GM21528 (cell line): ENCODE measurements at regions not wholly inside any gene's neighbourhood (a gene's known extent, or its start where the extent isn't known, plus 50 kb on each side); places are given as distances from the start of the nearest gene placed in this dataset.

Experiments
- ATAC-seq: cut with Tn5 transposase; IDR thresholded peaks from one replicate; pipeline ENCODE4 v1.9.1; 2021; ENCODE audit warnings: mild to moderate bottlenecking, moderate library complexity; ENCODE audit not compliant: unreplicated experiment, low FRiP score

- ATAC-seq, result no peak
Observed at GRCh38 chr11:134480136-134480712, 68.2 kb upstream of the B3GAT1 start.

GRCh38 chr11:134479206-134480135, 67.4 kb upstream of the B3GAT1 start:
- no peak for ATAC-seq

- ATAC-seq, result no peak
Observed at GRCh38 chr11:134478611-134479010, 66.6 kb upstream of the B3GAT1 start.

DNA sequence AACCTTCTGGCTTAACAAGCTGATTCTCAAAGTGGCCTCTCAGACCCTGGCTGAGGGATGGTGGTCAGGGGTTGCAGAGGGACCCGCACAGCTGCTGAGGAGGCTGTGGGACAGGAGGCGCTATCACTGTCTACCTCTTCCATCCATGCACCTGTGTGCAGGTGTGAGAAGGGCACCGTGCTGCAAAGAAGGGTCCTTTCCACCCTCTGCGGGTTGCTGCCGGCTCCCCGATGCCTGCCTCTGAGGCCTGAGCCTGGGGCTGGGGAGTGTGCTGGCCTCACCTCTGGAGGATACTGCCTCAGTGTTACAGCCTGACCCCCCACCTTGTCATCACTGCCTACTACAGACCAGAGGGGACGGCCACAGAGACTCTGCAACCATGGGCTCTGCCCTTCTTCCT, 66.1 kb upstream of the B3GAT1 start:
- ATAC-seq, result no peak

DNA sequence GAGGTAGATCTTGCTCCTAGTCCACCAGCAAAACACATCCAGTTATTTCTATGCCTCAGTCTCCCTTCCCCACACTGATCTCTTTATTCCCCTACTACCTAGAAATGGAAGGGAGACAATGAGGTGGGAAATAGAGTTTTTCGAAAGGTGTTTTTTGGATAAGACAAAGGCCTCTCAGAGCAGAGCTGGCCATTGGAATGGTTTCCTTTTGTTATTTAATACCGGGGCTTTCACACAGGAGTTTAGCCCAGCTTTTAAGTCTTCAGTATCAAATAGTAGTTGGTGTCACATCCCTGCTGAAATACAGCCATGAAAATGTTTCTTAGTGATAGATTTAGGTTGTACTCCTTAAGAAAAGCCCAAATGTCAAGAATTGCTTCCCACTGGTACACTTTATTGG, 65.4 kb upstream of the B3GAT1 start:
- no peak for ATAC-seq

DNA sequence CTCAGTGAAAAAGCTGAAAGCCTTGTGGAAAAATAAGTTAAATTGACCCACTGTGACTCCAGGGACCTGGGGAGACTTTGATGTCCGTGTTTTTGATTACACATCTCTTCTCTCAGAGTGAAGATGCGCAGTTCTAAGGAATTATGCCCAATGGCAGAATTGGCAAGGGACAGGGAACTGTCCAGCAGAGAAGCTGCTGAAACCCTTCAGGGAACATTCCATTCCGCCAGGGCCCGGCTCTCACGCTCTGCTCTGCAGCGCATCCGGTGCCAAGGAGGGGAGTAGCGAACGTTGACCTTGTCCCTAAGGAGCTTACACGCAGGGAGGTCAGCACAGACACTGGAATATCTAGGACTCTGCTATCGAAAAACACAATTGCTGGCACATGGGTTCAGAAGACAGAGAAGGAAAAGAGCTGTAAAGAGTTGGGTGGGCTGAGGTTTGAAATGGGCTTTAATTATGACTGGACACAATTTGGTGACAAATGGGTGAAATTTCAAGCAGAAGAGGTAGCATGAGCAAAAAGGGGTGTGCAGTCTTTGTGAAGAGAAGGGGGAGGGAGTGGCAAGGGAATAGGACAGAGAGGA, 64.5 kb upstream of the B3GAT1 start:
- ATAC-seq, result no peak

- ATAC-seq, result no peak
Observed at GRCh38 chr11:134475951-134476350, 63.9 kb upstream of the B3GAT1 start.

- ATAC-seq, result no peak
Observed at GRCh38 chr11:134474942-134475341, 62.9 kb upstream of the B3GAT1 start.

DNA sequence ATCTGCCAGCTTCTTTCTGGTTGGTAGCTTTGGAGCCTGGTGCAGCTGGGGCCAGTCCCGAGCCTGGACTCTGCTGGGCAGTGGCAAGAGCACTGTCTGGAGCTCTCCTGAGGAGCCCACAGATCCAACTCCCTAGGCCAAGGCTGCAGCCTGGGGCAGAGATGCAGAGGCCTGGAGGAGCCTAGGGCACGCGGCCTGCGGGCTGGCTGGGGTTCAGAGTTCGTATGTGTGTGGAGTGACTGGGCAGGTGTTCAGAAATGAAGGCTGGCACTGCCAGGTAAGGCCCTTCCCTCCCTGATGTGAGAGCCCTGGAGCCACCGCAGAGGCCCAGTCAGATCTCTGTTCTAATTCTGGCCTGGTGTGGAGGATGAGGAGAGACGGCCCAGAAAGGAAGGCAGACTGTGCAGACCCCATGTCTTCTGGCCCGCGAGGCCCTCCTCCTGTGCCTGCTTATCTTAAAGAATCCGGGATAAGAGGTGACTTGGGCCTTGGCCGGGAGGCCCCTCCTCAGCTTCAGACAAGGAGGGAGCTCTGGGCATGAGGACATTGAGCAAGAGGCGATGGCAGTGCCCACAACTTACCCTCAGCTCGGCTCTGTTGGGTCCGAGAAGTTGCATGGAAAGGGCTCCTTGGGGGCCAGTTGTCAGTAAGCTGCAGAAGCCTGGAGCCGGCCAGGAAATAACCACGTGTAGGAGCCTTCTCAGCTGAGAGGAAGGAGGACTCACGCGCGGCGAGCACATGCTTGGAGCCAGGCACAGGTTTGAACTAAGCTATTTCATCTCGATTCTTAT, 62.2 kb upstream of the B3GAT1 start:
- no peak for ATAC-seq

DNA sequence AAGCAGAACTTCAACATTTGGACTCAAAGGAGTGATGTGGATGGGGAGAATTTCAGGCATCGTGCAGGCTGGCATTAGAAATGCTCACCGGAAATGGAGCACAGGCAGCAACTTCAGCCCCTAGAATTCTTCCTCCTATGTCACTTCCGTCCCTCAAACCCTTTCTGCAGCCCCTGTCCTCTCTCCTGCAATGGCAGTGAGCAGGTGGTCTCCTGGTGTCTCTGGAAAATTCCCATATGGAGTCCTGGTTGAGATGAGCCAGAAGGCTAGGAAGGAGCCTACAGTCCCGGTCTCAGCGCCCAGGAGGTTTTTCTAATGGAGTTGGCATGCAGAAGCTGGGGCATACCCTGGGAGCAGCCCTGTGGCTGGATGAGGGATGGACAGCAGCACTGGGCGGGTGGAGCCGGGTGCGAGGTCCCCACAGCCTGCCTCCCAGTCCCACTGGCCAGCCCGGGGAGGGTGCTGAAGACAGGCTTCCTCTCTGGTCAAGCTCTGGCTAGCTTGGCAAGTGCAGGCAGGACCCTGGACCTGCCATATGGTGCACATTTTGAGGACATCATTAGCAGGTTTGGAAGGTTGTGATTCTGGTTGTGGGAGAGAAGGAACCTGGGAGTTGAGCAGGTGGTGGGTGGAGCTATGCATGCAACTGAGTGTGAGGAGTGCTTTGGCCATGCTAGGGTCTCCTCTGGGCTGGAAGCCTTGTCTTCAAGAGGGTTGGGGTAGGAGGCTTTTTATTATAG, 59.8 kb upstream of the B3GAT1 start:
- ATAC-seq, result no peak

GRCh38 chr11:134471087-134471715, 59.2 kb upstream of the B3GAT1 start:
- ATAC-seq, result no peak

GRCh38 chr11:134470238-134470637, 58.2 kb upstream of the B3GAT1 start:
- ATAC-seq, result no peak

GRCh38 chr11:134469627-134470026, 57.6 kb upstream of the B3GAT1 start:
- ATAC-seq, result no peak

DNA sequence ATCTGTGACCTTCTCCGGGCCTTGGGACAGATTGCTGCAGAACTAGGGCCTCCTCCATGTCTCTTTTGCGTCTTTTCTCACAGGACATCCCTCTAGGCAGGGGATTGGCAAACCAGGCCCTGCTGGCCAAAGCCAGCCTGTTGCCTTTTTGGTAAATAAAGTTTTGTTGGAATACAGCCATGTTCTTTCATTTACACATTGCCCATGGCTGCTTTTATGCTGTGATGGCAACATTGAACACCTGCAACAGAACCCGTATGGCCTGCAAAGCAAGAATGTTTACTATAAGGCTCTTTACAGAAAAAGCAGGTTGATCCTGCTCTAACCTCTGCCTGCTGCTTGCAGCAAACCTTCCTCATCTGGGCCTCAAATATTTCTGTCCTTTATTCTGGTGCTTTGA, 56.8 kb upstream of the B3GAT1 start:
- ATAC-seq, result no peak

GRCh38 chr11:134468081-134468668, 56.1 kb upstream of the B3GAT1 start:
- ATAC-seq, result no peak

GRCh38 chr11:134466610-134467567, 54.8 kb upstream of the B3GAT1 start:
- no peak for ATAC-seq

DNA sequence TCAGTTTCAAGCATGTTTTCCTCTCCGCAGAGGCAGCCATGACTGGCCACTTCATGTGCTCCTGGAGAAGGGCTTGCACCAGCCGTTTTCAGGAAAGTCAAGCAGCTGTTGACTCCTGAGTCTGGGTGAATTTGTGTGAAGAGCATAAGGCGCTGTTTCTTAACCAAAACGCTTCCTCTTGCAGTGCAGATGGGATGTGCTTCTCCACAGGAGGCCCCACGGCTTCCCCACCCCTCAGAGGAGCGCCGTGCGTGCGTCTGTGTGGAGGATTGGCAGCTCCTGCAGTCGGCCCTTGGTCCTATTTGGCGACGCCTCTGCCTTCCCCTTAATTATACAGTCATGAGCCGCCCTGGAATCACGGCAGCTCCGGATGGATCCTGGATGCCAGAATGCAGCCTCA, 54.1 kb upstream of the B3GAT1 start:
- no peak for ATAC-seq

DNA sequence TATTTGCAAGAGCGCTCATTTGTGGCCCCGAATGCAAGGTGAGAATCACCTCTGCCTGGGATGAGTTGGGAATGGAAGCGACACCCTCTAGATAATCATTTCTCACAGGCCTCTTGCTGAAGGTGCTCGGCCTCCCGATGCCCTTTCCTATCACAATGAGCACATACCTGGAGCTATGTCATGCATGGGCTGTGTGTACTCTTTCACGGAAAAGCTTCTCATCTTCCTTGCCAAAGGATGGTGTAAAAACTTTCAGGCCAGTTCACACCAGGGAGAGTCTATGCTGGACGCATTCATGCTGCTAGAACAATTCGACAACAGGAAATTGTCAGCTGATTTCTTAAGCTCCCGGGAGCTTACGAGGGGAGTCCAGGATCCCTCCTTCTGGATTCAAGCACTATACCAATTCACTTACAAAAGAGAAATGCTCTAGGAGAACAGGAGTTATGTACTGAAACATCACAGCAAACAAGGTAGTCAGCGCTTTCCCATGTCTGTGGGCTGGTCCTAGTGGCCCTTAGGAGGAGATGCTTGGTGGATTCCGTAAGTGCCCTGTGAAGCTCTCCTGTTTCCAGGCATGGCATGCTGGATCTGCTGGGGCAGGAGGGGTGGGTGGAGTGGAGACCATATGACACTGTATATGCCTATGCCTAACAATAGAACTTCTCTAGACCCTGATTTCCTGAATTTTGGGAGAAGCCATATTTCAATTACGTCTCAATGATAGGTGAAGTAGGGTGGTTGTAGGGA, 53.1 kb upstream of the B3GAT1 start:
- ATAC-seq, result no peak
